ENCODE measurements at regions not wholly inside any gene's neighbourhood (a gene's known extent, or its start where the extent isn't known, plus 50 kb on each side); places are given as distances from the start of the nearest gene placed in this dataset.

- no peak for DNase-seq (ENCODE audit: low spot score)
These were observed 82.6 kb upstream of the PCGF5 start for GRCh38 chr10:91137822-91138221.

DNA sequence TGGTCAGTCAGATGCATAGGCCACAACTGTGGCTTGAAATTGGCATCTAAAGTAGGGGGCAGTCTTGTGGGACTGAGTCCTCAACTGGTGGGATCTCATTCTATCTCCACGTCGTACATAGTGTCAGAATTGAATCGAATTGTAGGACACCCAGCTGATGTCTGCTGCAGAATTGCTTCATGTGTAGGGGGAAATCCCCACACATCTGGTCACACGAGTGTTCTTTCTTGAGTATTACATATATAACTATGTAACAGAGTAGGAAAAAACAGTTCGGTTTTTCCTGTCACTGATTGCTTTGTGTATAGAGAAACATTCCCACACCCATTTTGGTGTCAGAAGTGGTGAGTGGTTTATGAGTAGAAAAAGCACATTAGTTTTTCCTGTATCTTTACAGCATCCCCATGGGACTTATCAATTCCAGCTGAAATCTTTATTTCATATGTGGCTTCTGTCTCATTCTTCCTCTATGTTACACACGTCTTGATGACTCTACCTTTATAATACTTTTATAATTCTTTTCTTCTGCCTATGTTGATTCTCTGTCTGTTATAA is 79.4 kb upstream of the PCGF5 start:
- no peak for DNase-seq (ENCODE audit: low spot score)

GRCh38 chr10:91144961-91145360 is 75.5 kb upstream of the PCGF5 start:
- no peak for DNase-seq (ENCODE audit: low spot score)

DNA sequence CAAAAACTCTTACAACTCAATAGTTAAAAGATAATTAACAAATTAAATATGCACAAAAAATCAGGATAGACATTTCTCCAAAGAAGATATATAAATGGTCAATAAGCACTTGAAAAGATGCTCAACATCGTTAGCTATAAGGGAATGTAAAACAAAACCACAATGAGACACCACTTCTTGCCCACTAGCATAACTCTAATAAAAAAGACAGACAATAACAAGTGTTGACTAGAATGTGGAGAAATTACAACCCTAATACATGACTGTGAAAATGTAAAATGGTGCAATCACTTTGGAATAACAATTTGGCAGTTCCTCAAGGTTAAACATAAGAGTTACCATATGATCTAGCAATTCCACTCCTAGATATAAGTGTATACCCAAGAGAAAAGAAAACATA is 74.3 kb upstream of the PCGF5 start:
- DNase-seq (ENCODE audit: low spot score) = no peak

- no peak for DNase-seq (ENCODE audit: low spot score)
These were observed 70.9 kb upstream of the PCGF5 start for GRCh38 chr10:91149550-91149949.

DNA sequence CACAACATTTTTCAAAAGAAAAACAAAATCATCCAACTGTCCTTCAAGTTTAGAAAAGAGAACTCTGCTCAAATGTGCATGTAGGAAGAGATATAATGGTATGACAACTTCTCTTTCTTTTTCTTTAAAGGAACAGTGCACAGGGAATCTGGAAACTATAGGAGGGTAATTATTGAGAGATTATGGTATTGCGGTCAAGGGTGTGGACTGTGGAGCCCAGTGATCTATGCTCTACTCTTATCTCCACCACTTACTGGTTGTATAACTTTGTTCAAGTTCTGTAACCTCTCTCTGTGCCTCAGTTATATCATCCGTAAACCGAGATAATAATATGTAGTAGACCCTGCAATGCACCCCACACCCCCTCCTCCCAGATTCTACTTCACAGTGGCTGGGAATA is 69.8 kb upstream of the PCGF5 start:
- DNase-seq (ENCODE audit: low spot score) = no peak

GRCh38 chr10:91153508-91153907 is 67.0 kb upstream of the PCGF5 start:
- no peak for DNase-seq (ENCODE audit: low spot score)

- no peak for DNase-seq (ENCODE audit: low spot score)
These were observed 65.6 kb upstream of the PCGF5 start for GRCh38 chr10:91154842-91155241.

GRCh38 chr10:91156196-91156595 is 64.3 kb upstream of the PCGF5 start:
- DNase-seq (ENCODE audit: low spot score) = no peak

- DNase-seq (ENCODE audit: low spot score) = no peak
These were observed 61.1 kb upstream of the PCGF5 start for GRCh38 chr10:91159254-91159783.

- no peak for DNase-seq (ENCODE audit: low spot score)
These were observed 58.4 kb upstream of the PCGF5 start for GRCh38 chr10:91162050-91162494.

- peak; percentile 71 for DNase-seq (ENCODE audit: low spot score)
These were observed 57.8 kb upstream of the PCGF5 start for GRCh38 chr10:91162495-91163268.

- DNase-seq (ENCODE audit: low spot score) = peak; percentile 82
These were observed 57.1 kb upstream of the PCGF5 start for GRCh38 chr10:91163269-91163868.

- no peak for DNase-seq (ENCODE audit: low spot score)
These were observed 56.5 kb upstream of the PCGF5 start for GRCh38 chr10:91163869-91164474.

DNA sequence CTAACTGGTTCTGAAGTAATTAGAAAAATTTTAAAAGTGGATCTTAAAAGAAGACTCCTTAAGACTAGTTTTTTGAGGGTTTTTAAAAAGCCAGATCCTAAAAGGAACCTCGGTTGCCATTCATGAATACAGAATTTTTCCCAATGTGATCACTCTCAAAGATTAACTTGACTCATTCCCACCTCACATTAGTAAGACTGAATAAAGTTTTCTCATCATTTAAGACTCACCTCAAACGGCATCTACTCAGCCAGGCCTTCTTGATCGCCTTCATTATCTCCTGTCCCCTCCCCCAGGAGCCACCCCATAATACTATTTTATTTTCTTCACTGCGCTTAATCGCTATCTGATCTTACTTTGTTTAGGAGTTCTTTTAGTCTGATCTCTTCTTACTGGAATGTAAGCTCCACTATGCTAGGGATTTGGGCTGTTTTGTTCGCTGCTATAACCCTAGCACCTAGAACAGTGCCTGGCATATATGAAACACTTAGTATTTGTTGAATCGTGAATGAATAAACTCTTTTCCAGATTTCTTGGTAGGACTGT is 55.9 kb upstream of the PCGF5 start:
- no peak for DNase-seq (ENCODE audit: low spot score)

DNA sequence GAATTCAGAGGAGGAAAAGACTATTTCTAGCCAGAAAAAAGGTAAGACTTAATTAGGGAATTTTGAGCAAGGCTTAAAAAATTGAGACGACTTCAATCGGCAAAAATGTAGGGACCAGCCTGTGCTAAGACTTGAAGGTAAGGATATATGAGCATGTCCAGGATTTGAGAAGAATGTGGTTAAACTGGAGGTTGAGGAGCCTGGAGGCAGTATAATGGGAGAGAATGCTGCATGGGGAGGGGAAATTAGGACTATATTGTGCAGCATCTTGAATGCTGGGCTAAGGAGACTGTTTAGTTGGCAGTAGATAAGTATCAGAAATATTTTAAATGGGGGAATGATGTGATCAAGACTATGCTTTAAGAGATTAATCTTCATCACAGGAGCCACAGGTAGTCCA is 53.1 kb upstream of the PCGF5 start:
- no peak for DNase-seq (ENCODE audit: low spot score)

DNA sequence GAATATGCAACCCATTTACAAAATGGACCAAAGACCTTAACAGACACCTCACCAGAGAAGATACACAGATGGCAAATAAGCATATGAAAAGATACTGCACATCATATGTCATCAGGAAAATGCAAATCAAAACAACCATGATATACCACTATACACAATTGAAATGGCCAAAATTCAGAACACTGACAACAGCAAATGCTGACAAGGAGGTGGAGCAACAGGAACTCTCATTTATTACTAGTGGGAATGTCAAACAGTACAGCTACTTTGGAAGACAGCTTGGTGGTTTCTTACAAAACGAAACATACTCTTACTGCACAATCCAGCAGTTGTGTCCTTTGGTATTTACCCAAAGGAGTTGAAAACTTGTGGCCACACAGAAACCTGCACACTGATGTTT is 50.0 kb upstream of the PCGF5 start:
- no peak for DNase-seq (ENCODE audit: low spot score)
